ENCODE measurements at regions not wholly inside any gene's neighbourhood (a gene's known extent, or its start where the extent isn't known, plus 50 kb on each side); places are given as distances from the start of the nearest gene placed in this dataset.

DNA sequence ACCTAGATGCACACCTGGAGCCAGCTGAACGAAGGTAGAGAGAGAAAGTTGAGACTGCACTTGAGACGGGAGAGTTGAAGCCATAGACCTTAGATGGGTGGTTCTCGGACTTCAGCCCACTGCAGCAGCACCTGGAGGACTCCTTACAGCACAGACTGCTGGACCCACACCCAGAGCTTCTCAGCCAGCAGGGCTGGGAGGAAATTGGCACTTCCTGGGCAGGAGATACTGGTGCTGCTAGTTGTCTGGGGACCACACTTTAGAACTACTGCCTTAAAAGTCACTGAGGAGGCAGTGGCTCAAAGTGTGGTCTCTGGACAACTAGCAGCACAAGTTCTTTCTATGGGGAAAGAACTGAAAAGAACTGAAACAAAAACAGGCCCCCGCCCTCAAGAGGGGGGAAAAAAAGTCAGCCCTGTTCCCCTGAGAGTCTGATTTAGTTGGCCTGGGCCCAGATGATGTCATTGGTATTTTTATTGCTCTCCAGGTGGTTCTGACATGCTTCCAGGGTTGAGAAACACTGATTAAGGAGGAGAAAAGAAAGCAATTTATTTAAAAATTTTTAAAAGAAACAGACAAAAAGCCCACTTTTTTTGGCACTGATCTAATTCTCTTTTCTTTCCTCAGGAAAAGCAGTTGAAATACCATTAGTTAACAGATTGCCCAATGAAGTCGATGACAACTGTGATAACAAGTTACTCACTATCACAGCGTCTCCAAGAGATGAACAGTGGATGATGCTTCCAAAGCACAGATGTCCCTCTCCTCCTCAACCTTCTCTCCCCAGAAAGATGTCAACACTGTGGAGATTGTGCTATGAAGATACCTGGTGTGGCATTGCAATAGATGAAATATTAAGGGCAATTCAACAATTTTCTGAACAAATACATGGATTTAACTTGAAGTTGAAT is 73.6 kb upstream of the ADAMTS16 start:
- no peak for ATAC-seq (replicated peaks)
- Mint-ChIP-seq H3K4me3 (no peak overlapping the region), H3K36me3 (ENCODE audit: insufficient read depth) (no peaks in the 10 kb centered on the region)

DNA sequence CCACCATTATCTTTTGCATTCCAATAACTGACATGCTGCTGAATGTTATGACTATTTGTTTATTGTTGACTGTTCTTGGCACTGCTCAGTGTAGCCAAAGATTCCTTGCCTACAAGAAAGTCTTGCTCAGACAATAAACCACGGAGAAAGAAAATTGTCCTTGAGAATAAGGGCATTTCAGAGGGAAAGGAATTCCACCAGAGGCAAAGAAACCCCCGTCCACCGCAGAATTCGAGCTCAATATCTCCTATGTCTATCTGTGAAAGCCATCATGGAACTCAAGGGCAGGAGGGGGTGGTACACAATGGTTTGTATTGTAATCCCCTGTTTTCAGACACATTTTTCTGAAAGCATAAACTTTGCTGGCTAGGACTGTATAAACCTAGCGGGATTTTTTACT is 70.3 kb upstream of the ADAMTS16 start:
- Mint-ChIP-seq H3K4me1 (ENCODE audit: low read depth in 2 of 2) (no peaks in the 10 kb centered on the region), H3K27me3 (no peaks in the 10 kb centered on the region), H3K36me3 (ENCODE audit: insufficient read depth) (peaks cover 3% of the 10 kb centered on the region), H3K27ac (no peak overlapping the region), H3K9me3 (peaks cover 8 to 14% of the 10 kb centered on the region in 2 donors), H3K4me3 (no peak overlapping the region)
- no peak for ATAC-seq (replicated peaks)
- no peak for DNase-seq

More for the DNA sequence above, 73.6 kb upstream of the ADAMTS16 start:
- DNase-seq = no peak
- H3K4me1 Mint-ChIP-seq (ENCODE audit: low read depth in 2 of 2) = no peaks in the 10 kb centered on the region
- H3K27me3 Mint-ChIP-seq = no peaks in the 10 kb centered on the region
- no peak overlapping the region for H3K27ac Mint-ChIP-seq
- H3K9me3 Mint-ChIP-seq = peaks cover 8 to 12% of the 10 kb centered on the region in 2 donors

DNA sequence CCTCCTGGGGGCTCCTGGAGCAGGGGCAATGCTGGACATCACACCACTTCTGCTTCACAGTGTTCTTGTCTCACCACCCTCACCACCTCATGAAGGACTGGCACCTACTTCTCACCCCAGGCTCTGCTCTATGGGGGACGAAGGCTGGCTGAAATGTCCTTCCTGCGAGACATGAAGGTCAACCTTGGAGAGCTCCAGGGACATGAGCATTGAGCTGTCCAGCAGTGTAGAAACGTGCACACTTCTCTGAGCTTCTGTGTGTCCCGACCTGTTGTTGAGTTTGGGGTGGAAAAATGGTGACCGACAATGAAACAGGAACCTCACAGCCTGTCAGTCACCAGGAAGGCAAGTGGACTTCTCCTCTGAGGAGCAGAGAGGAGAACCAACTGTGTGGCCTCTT is 68.6 kb upstream of the ADAMTS16 start:
- H3K27me3 Mint-ChIP-seq = no peaks in the 10 kb centered on the region
- H3K9me3 Mint-ChIP-seq = peaks cover 8 to 14% of the 10 kb centered on the region in 2 donors
- no peak for ATAC-seq (replicated peaks)
- no peak overlapping the region for H3K27ac Mint-ChIP-seq
- H3K4me1 Mint-ChIP-seq (ENCODE audit: low read depth in 2 of 2) = no peaks in the 10 kb centered on the region
- no peak overlapping the region for H3K4me3 Mint-ChIP-seq
- peaks cover 3% of the 10 kb centered on the region for H3K36me3 Mint-ChIP-seq (ENCODE audit: insufficient read depth)
- no peak for DNase-seq

DNA sequence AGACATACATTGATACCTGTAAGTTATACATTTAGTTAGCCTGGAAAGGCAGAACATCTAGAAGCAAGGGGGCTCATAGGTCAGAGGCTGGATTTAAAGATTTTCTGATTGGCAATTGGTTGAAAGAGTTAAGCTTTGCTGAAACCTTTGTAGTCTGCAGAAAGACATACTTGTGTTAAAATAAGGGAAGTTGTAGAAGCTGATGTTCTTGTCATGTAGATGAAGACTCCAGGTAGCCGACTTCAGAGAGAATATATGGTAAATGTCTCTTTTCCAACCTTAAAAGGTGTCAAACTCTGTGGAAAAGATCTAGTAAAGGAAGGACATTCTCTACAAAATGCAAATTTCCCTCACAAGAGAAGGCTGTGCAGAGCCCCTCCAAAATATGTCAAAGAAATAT is 62.9 kb upstream of the ADAMTS16 start:
- no peaks in the 10 kb centered on the region for H3K4me1 Mint-ChIP-seq (ENCODE audit: low read depth in 2 of 2)
- DNase-seq = no peak

GRCh38 chr5:5078009-5078897 is 61.9 kb upstream of the ADAMTS16 start:
- Mint-ChIP-seq H3K27me3 (no peaks in the 10 kb centered on the region), H3K4me3 (no peak overlapping the region), H3K27ac (no peak overlapping the region), H3K36me3 (ENCODE audit: insufficient read depth) (no peaks in the 10 kb centered on the region), H3K4me1 (ENCODE audit: low read depth in 2 of 2) (no peaks in the 10 kb centered on the region), H3K9me3 (peaks cover 4 to 6% of the 10 kb centered on the region in 2 donors)
- DNase-seq (no peak), ATAC-seq (replicated peaks) (no peak)

More for the DNA sequence above, 62.9 kb upstream of the ADAMTS16 start:
- no peaks in the 10 kb centered on the region for H3K27me3 Mint-ChIP-seq
- H3K9me3 Mint-ChIP-seq = peaks cover 6 to 7% of the 10 kb centered on the region in 2 donors
- H3K36me3 Mint-ChIP-seq (ENCODE audit: insufficient read depth) = no peaks in the 10 kb centered on the region
- no peak overlapping the region for H3K4me3 Mint-ChIP-seq
- no peak overlapping the region for H3K27ac Mint-ChIP-seq
- no peak for ATAC-seq (replicated peaks)

DNA sequence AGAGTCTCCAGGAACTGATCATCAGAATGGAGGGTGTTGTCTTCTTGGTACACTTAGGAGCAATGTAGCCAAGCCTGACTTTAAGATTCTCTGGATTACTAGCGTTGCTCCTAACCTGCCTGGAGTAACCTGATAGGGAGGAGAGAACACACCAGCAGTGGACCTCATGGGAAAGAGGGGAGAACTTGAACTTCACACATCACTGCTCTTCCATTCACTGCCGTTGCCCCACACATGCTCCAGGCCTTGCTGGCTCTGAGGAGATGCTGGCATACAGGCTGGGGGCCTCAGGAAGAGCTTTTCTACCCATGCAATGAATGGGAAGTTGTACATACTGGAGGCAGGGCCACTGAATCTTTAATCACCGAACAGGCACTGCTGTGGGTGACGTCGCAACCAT is 60.3 kb upstream of the ADAMTS16 start:
- Mint-ChIP-seq H3K27me3 (no peaks in the 10 kb centered on the region), H3K4me1 (ENCODE audit: low read depth in 2 of 2) (no peaks in the 10 kb centered on the region), H3K9me3 (peaks cover 8 to 13% of the 10 kb centered on the region in 2 donors), H3K36me3 (ENCODE audit: insufficient read depth) (no peaks in the 10 kb centered on the region), H3K27ac (no peak overlapping the region), H3K4me3 (no peak overlapping the region)
- DNase-seq (no peak), ATAC-seq (replicated peaks) (no peak)

GRCh38 chr5:5080790-5081189 is 59.3 kb upstream of the ADAMTS16 start:
- Mint-ChIP-seq H3K9me3 (peaks cover 6 to 13% of the 10 kb centered on the region in 2 donors), H3K27me3 (no peaks in the 10 kb centered on the region), H3K27ac (no peak overlapping the region), H3K36me3 (ENCODE audit: insufficient read depth) (no peaks in the 10 kb centered on the region), H3K4me1 (ENCODE audit: low read depth in 2 of 2) (no peaks in the 10 kb centered on the region), H3K4me3 (no peak overlapping the region)
- no peak for ATAC-seq (replicated peaks)
- no peak for DNase-seq

DNA sequence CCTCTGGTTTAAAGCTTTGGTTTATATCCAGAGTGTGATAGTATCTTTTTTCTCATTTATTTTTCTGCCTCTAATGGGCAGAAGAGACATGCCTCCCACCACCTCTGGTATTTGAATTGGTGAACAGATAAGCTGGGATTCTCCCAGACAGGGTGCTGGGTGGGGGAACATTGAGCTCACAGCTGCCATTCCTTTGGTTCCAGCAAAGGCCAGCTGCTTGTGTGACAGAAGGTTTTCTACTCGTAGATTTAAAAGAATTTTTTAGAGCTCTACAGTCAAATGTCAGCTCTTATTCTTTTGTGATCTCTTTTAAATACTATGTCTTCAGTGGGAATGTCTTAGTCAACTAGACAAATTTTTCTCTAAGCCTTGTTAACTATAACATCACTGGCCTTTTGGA is 54.7 kb upstream of the ADAMTS16 start:
- ATAC-seq (replicated peaks) (no peak), DNase-seq (no peak)
- H3K27ac Mint-ChIP-seq = no peak overlapping the region
- H3K27me3 Mint-ChIP-seq = no peaks in the 10 kb centered on the region
- H3K4me3 Mint-ChIP-seq = no peak overlapping the region
- H3K4me1 Mint-ChIP-seq (ENCODE audit: low read depth in 2 of 2) = no peaks in the 10 kb centered on the region
- H3K9me3 Mint-ChIP-seq = peaks cover 2 to 19% of the 10 kb centered on the region in 2 donors
- no peaks in the 10 kb centered on the region for H3K36me3 Mint-ChIP-seq (ENCODE audit: insufficient read depth)

- H3K36me3 Mint-ChIP-seq (ENCODE audit: insufficient read depth) = no peaks in the 10 kb centered on the region
- DNase-seq (no peak), ATAC-seq (replicated peaks) (no peak)
- no peak overlapping the region for H3K27ac Mint-ChIP-seq
- no peaks in the 10 kb centered on the region for H3K4me1 Mint-ChIP-seq (ENCODE audit: low read depth in 2 of 2)
- H3K9me3 Mint-ChIP-seq = peaks cover 0 to 12% of the 10 kb centered on the region in 2 donors
- H3K4me3 Mint-ChIP-seq = no peak overlapping the region
- H3K27me3 Mint-ChIP-seq = no peaks in the 10 kb centered on the region
Measured at GRCh38 chr5:5089895-5090649, 50.1 kb upstream of the ADAMTS16 start.

Measured in effector memory CD8-positive, alpha-beta T cell (primary cell).